HCT116 (cell line): ENCODE measurements at regions not wholly inside any gene's neighbourhood (a gene's known extent, or its start where the extent isn't known, plus 50 kb on each side); places are given as distances from the start of the nearest gene placed in this dataset.

Experiments
- ATAC-seq: fragments of 200-7000 bp; cut with Tn5 transposase; 2 replicates; pipeline ENCODE4 v1.9.1; 2020; ENCODE audit warnings: mild to moderate bottlenecking, moderate library complexity
- BruUV-seq: library from RNA; stranded (reverse); fragments of 400-500 nt; replicated peaks from 2 replicates; lab custom pipeline; 2021; lab: Mats Ljungman, UMichigan
- CTCF ChIA-PET: fragments of 300-600 bp; sonication (Branson Sonifier 250); formaldehyde crosslinking; loops from one replicate; lab custom pipeline; 2021; ENCODE audit warnings: antibody characterized with exemption; lab: Charles Lee
- POLR2A ChIA-PET: fragments of 300-600, 350-600 bp; sonication (Branson Sonifier 250); formaldehyde crosslinking; loops from one replicate; lab custom pipeline; 2021; ENCODE audit warnings: antibody characterized with exemption; lab: Charles Lee
- RAD21 ChIA-PET, 2 experiments: fragments of 300-600 bp; sonication (Branson Sonifier 250); formaldehyde crosslinking; loops; one replicate each; lab custom pipeline; 2023; ENCODE audit warnings: low total read pairs in 2 of 2; ENCODE audit not compliant: uncharacterized antibody in 2 of 2, unreplicated experiment in 2 of 2, low non-redundant PET in 1 of 2; lab: Charles Lee
- DNase-seq: peaks from one replicate; pipeline ENCODE4 v3.0.0-alpha.2; 2010; ENCODE audit warnings: low read depth, low spot score
- H2AFZ ChIP-seq: fragments of 200-600 bp; shearing (Covaris generic), sonication (generic); 2 replicates; pipeline ENCODE4 v1.6.1; 2017; ENCODE audit warnings: low read depth, mixed run types, mixed read lengths, antibody characterized with exemption, low read length; ENCODE audit not compliant: poor library complexity, severe bottlenecking
- H3K27ac ChIP-seq: 2 replicates; pipeline ENCODE4 v1.5.1; 2012; ENCODE audit warnings: low read depth, low read length
- H3K27me3 ChIP-seq: fragments of 200-600 bp; sonication (generic); 2 replicates; pipeline ENCODE4 v1.6.1; 2016; ENCODE audit warnings: mixed run types, low read length, mixed read lengths; ENCODE audit not compliant: insufficient read depth
- H3K36me3 ChIP-seq, 2 experiments: fragments of 200-500 bp in 1 of 2; fragments of 200-600 bp in 1 of 2; sonication (Bioruptor generic) in 1 of 2; sonication (generic) in 1 of 2; 2 replicates each; pipeline versions ENCODE4 v1.5.1 to v1.6.1; 2014 to 2016; ENCODE audit warnings: low read length in 2 of 2, inconsistent platforms in 1 of 2, mixed read lengths in 1 of 2, mixed run types in 1 of 2; ENCODE audit not compliant: insufficient read depth in 2 of 2, control insufficient read depth in 1 of 2
- H3K4me1 ChIP-seq, 2 experiments: fragments of 200-600 bp in 1 of 2; sonication (generic) in 1 of 2; 2 replicates each; pipeline versions ENCODE4 v1.5.1 to v1.6.1; 2012 to 2017; ENCODE audit warnings: low read length in 2 of 2, inconsistent platforms in 1 of 2, mild to moderate bottlenecking in 1 of 2, mixed read lengths in 1 of 2, mixed run types in 1 of 2, moderate library complexity in 1 of 2; ENCODE audit not compliant: insufficient read depth in 2 of 2, control insufficient read depth in 1 of 2
- H3K4me2 ChIP-seq: fragments of 200-600 bp; sonication (generic); 2 replicates; pipeline ENCODE4 v1.6.1; 2017; ENCODE audit warnings: mixed run types, low read length, mixed read lengths
- H3K4me3 ChIP-seq, 2 experiments: fragments of 200-600 bp in 1 of 2; sonication (generic) in 1 of 2; replicated peaks in 1 of 2; 2 replicates each; pipeline ENCODE4 v1.5.1; 2011 to 2016; ENCODE audit warnings: low read length in 2 of 2, control low read depth in 1 of 2, low read depth in 1 of 2, mild to moderate bottlenecking in 1 of 2, mixed read lengths in 1 of 2, mixed run types in 1 of 2
- H3K79me2 ChIP-seq: fragments of 200-600 bp; sonication (generic); 2 replicates; pipeline ENCODE4 v1.6.1; 2017; ENCODE audit warnings: mild to moderate bottlenecking, mixed run types, low read length, moderate library complexity, mixed read lengths; ENCODE audit not compliant: insufficient read depth
- H3K9ac ChIP-seq: fragments of 200-600 bp; sonication (generic); 2 replicates; pipeline ENCODE4 v1.6.1; 2016; ENCODE audit warnings: low read length, mixed read lengths
- H3K9me2 ChIP-seq: fragments of 200-600 bp; sonication (generic), shearing (Covaris generic); 2 replicates; pipeline ENCODE4 v1.6.1; 2017; ENCODE audit warnings: mixed run types, mild to moderate bottlenecking, moderate library complexity; ENCODE audit not compliant: insufficient read depth
- H3K9me3 ChIP-seq, 2 experiments: fragments of 200-500 bp in 1 of 2; fragments of 200-600 bp in 1 of 2; sonication (Bioruptor generic) in 1 of 2; sonication (generic) in 1 of 2; 2 replicates each; pipeline ENCODE4 v1.6.1; 2014 to 2017; ENCODE audit warnings: low read length in 2 of 2, mixed read lengths in 2 of 2, inconsistent platforms in 1 of 2, low read depth in 1 of 2, mild to moderate bottlenecking in 1 of 2, mixed run types in 1 of 2, moderate library complexity in 1 of 2; ENCODE audit not compliant: control insufficient read depth in 1 of 2, insufficient read depth in 1 of 2
- H4K20me1 ChIP-seq: fragments of 200-600 bp; sonication (generic), shearing (Covaris generic); 2 replicates; pipeline ENCODE4 v1.6.1; 2017; ENCODE audit warnings: mixed run types, mild to moderate bottlenecking, moderate library complexity; ENCODE audit not compliant: insufficient read depth
- CEBPB ChIP-seq: IDR thresholded peaks from 2 replicates; pipeline ENCODE4 v1.6.1; 2012; ENCODE audit warnings: low read depth
- EGR1 ChIP-seq: IDR thresholded peaks from 2 replicates; pipeline ENCODE4 v1.6.1; 2012; ENCODE audit warnings: low read depth
- FOSL1 ChIP-seq: IDR thresholded peaks from 2 replicates; pipeline ENCODE4 v1.6.1; 2012; ENCODE audit warnings: low read depth
- RAD21 ChIP-seq: IDR thresholded peaks from 2 replicates; pipeline ENCODE4 v1.6.1; 2012; ENCODE audit warnings: low read depth, mild to moderate bottlenecking
- REST ChIP-seq: IDR thresholded peaks from 2 replicates; pipeline ENCODE4 v1.6.1; 2012; ENCODE audit warnings: low read depth
- SRF ChIP-seq: IDR thresholded peaks from 2 replicates; pipeline ENCODE4 v1.6.1; 2012; ENCODE audit warnings: low read depth
- ZNF274 ChIP-seq: fragments of 200-500 bp; sonication (Bioruptor generic); IDR thresholded peaks from 2 replicates; pipeline ENCODE4 v1.6.1; 2014; ENCODE audit warnings: mild to moderate bottlenecking, low read depth, low read length, inconsistent platforms
- intact Hi-C: fragments of 100-400 bp; cut with micrococcal nuclease; formaldehyde crosslinking; loops from 2 replicates; pipeline ENCODE4 v1.10.0; 2022
- TF ChIP-seq, protein P1 (sequence below): IDR thresholded peaks from 2 replicates; pipeline ENCODE4 v1.6.1; 2012
- TF ChIP-seq, protein P2 (sequence below), 3 experiments: fragments of 200-600 bp in 1 of 3; sonication (generic) in 1 of 3; IDR thresholded peaks in 2 of 3; conservative IDR thresholded peaks in 1 of 3; 2 replicates each; pipeline ENCODE4 v1.5.1; 2012 to 2017; ENCODE audit warnings: low read depth in 2 of 3, low read length in 2 of 3, antibody characterized with exemption in 1 of 3, borderline replicate concordance in 1 of 3, control low read depth in 1 of 3, mild to moderate bottlenecking in 1 of 3, mixed read lengths in 1 of 3, mixed run types in 1 of 3, moderate library complexity in 1 of 3; ENCODE audit not compliant: insufficient read depth in 1 of 3

- no peaks in the 10 kb centered on the region for H3K36me3 ChIP-seq
- no peaks in the 10 kb centered on the region for H3K9me2 ChIP-seq
- BruUV-seq: no TSS peak
- no peak for DNase-seq
- no peak for TF ChIP-seq EGR1
- TF ChIP-seq, protein P1, sequence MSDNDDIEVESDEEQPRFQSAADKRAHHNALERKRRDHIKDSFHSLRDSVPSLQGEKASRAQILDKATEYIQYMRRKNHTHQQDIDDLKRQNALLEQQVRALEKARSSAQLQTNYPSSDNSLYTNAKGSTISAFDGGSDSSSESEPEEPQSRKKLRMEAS: no peak
- TF ChIP-seq, protein P2, sequence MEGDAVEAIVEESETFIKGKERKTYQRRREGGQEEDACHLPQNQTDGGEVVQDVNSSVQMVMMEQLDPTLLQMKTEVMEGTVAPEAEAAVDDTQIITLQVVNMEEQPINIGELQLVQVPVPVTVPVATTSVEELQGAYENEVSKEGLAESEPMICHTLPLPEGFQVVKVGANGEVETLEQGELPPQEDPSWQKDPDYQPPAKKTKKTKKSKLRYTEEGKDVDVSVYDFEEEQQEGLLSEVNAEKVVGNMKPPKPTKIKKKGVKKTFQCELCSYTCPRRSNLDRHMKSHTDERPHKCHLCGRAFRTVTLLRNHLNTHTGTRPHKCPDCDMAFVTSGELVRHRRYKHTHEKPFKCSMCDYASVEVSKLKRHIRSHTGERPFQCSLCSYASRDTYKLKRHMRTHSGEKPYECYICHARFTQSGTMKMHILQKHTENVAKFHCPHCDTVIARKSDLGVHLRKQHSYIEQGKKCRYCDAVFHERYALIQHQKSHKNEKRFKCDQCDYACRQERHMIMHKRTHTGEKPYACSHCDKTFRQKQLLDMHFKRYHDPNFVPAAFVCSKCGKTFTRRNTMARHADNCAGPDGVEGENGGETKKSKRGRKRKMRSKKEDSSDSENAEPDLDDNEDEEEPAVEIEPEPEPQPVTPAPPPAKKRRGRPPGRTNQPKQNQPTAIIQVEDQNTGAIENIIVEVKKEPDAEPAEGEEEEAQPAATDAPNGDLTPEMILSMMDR (IDR thresholded peaks at IDR 0.05 in 2 of 3, conservative IDR thresholded peaks at IDR 0.05 in 1 of 3; ENCODE audit: borderline replicate concordance in 1 of 3, insufficient read depth in 1 of 3, low read depth in 2 of 3, low read length in 2 of 3): no peak
- TF ChIP-seq FOSL1: no peak
- TF ChIP-seq ZNF274: no peak
- no peak for ATAC-seq
- intact Hi-C loops: no loop called here
- no peaks in the 10 kb centered on the region for H3K4me1 ChIP-seq
- no peak overlapping the region for H2AFZ ChIP-seq
- H3K9me3 ChIP-seq: no peaks in the 10 kb centered on the region
- RAD21 ChIA-PET: no interaction called here
- no peaks in the 10 kb centered on the region for H3K79me2 ChIP-seq
- POLR2A ChIA-PET: no interaction called here
- CTCF ChIA-PET: no interaction called here
- H4K20me1 ChIP-seq: no peaks in the 10 kb centered on the region
- no peak overlapping the region for H3K4me2 ChIP-seq
- H3K27ac ChIP-seq: no peak overlapping the region
- no peaks in the 10 kb centered on the region for H3K27me3 ChIP-seq
- H3K4me3 ChIP-seq: no peak overlapping the region
- H3K9ac ChIP-seq: no peak overlapping the region
Measured at GRCh38 chr4:143109376-143109775, 75.3 kb upstream of the USP38 start.

DNA sequence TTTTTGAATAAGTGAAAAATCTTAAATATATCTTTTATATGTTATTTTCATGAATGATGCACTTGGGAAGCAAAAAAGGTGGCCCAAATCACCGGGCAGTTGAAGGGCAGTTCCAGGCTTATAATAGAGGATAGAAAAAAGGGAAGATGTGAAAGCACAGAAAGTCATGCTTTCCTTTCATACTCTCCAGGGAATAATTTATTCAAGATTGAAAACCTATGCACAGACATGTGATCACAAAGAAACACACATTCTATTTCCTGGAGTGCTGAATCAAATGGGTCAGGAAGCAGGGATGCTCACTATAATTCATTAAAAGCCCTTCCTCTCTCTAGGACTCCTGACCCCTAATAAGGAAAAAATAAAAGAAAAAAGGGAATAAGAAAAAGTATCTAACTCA is 66.1 kb upstream of the USP38 start:
- intact Hi-C loops: no loop called here
- no peaks in the 10 kb centered on the region; the same call in 1 of the 2 replicates for H3K9me2 ChIP-seq
- H3K27me3 ChIP-seq: no peaks in the 10 kb centered on the region
- no peak overlapping the region for H3K9ac ChIP-seq
- TF ChIP-seq RAD21 (no peak), CEBPB (no peak), SRF (no peak), REST (no peak)
- H3K27ac ChIP-seq: no peak overlapping the region
- no peak overlapping the region for H2AFZ ChIP-seq
- ATAC-seq: no peak
- no peak for DNase-seq
- no peaks in the 10 kb centered on the region for H4K20me1 ChIP-seq
- H3K36me3 ChIP-seq: no peaks in the 10 kb centered on the region
- H3K4me2 ChIP-seq: no peak overlapping the region
- BruUV-seq: no TSS peak
- ChIA-PET POLR2A (no interaction called here), CTCF (no interaction called here), RAD21 (no interaction called here)
- H3K79me2 ChIP-seq: no peaks in the 10 kb centered on the region
- H3K9me3 ChIP-seq: no peaks in the 10 kb centered on the region
- no peak overlapping the region for H3K4me3 ChIP-seq
- no peaks in the 10 kb centered on the region for H3K4me1 ChIP-seq
